AG09309 (cell line): ENCODE measurements at regions not wholly inside any gene's neighbourhood (a gene's known extent, or its start where the extent isn't known, plus 50 kb on each side); places are given as distances from the start of the nearest gene placed in this dataset.

Experiments
- DNase-seq: peaks from one replicate; pipeline ENCODE4 v3.0.0-alpha.2; 2010; ENCODE audit warnings: low read depth
- H3K4me3 ChIP-seq: 2 replicates; pipeline ENCODE4 v1.5.1; 2011; ENCODE audit warnings: mild to moderate bottlenecking, low read depth, low read length, moderate library complexity; ENCODE audit not compliant: control insufficient read depth
- CTCF ChIP-seq: IDR thresholded peaks from 2 replicates; pipeline ENCODE4 v1.5.1; 2011; ENCODE audit warnings: mild to moderate bottlenecking, low read depth, low read length, inconsistent platforms; ENCODE audit not compliant: insufficient read depth, control insufficient read depth; ENCODE audit errors: missing control alignments

DNA sequence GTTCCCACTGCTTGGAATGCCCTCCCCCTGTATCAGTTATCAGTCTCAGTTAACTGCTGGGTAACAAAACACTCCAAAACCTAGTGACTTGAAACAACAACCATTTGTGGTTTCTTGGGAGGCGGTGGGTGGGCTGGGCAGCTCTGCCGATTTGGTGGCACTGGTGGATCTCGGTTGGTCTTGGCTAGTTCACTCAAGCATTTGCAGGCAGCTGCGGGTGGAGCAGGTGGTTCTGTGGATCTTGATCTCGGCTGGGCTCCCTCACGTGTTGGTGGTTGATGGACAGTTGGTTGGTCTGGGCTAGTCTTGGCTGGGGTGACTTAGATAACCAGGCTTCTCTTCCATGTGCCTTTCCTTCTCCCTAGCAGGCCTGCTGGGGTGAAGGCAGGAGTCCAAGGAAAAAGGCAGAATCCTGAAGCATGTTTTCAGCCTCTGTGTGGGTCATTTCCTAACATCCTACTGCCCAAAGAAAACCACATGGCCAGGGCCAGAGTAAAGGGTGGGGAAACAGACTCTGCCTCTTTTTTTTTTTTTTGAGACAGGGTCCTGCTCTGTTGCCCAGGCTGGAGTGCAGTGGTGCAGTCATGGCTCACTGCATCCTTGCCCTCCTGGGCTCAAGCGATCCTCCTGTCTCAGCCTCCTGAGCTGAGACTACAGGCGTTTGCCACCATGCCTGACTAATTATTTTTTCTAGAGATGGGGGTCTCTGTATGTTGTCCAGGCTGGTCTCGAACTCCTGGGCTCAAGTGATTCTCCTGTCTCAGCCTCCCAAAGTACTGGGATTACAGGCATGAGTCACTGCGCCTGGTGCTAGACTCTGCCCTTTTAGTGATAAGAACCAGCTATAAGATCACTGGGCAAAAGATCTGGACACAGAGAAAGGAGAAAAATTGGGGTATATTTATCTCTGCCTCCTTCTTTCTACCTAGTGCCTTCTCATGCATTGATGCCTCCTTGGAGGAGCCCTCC, 183.7 kb downstream of the RGS3 start:
- no peak for TF ChIP-seq CTCF
- no peak overlapping the region for H3K4me3 ChIP-seq
- no peak for DNase-seq

DNA sequence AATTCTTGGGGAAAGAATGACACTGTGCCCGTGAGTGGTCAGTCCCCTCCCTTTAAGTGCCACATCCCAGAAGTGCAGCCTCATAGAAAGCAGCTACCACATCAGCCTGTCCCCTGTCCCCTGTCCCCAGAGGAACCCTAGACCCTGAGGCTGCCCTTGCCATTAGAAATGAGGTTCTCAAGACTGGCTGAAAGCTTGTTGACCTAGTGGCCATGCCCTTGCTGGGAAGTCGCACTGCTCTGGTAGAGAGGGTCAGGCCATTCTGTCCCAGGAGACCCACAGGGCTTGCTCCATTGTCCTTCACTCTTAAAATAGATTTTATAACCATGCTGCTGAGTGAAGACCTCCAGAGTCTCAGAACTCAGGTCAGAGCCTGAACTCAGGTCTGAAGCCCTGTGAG, 184.5 kb downstream of the RGS3 start:
- no peak overlapping the region for H3K4me3 ChIP-seq
- no peak for DNase-seq
- TF ChIP-seq CTCF, result no peak

DNA sequence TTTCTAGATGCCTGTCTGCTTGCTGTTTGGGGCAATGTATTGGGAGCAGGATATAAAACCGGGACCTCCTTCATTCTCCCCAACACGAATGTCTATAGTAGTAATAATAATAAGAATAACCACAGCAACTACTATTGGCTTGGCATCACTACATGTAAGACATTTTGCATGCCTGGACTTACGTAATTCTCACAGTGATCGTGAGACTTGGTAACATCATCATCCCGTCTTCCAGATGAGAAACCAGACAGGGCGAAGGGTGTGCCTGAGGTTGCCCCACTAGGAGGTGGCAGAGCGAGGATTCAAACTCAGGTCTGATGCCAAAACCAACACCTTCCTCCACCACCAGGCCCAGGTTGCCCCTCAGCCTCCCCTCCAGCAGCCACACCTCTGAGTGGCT, 185.1 kb downstream of the RGS3 start:
- DNase-seq, result no peak
- TF ChIP-seq CTCF, result no peak

DNA sequence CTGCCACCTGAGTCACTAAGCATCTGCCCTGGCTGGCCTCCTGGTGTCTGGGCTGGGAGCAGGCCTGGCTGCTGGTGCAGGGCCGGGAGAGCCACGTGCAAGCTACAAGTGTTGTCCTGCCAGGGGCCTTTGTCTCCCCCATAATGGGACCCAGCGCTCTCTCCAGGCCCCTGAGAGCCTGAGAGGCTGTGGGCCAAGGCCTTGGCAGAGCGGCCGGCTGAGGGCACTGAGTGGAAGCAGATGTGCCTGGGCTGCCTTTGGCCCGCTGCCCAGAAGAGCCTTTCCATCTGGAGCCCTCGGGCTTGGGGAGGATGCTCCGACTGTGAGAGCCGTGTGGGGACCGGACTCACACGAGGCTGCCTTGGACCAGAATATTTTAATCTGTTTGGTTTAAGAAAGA, 185.5 kb downstream of the RGS3 start:
- TF ChIP-seq CTCF, result no peak
- DNase-seq, result no peak
- H3K4me3 ChIP-seq, result no peak overlapping the region

More for the DNA sequence above, 185.1 kb downstream of the RGS3 start:
- H3K4me3 ChIP-seq, result no peak overlapping the region

DNA sequence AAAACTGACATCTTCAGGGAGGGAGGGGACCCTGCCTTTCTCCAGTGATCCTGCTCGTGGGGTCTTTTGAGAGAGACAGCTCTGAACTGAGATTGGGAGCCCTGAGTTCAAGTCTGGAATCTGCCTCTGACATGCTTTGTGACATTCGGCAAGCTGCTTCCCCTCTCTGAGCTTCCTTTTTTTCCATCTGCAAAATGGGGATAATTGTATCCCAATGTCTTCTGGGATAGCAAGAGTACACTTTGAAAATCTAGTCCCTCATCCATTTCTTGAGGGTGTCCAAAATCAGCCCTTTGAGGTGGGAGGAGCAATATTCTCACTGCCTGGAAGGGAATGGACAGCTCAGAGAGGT, 186.3 kb downstream of the RGS3 start:
- H3K4me3 ChIP-seq, result no peak overlapping the region
- DNase-seq, result no peak
- no peak for TF ChIP-seq CTCF

- TF ChIP-seq CTCF, result no peak
- H3K4me3 ChIP-seq, result no peak overlapping the region
- DNase-seq, result no peak
These were observed 186.9 kb downstream of the RGS3 start for GRCh38 chr9:113650207-113651131.
